Stimulated activated CD8-positive, alpha-beta memory T cell treated with anti-CD3 and anti-CD28 coated beads, Interleukin-7, amount 100 ng/mL, for 4 hours (primary cell): ENCODE measurements at regions not wholly inside any gene's neighbourhood (a gene's known extent, or its start where the extent isn't known, plus 50 kb on each side); places are given as distances from the start of the nearest gene placed in this dataset.
A peak's percentile ranks its signal among the peaks of the same experiment; 100 is the strongest.
"Not testable (repeated sequence)": the region's sequence is repeated elsewhere in the genome, so short reads cannot be mapped to it uniquely, and the experiment has no call there.

Source experiments
- DNase-seq, 2 donors: peaks; one replicate each; pipeline ENCODE4 v3.0.0-alpha.2; 2020; ENCODE audit warnings: low read depth in 2 of 2

- DNase-seq = no peak
Measured at GRCh38 chr22:22946131-22946530, 58.5 kb downstream of the IGLL5 start.

- DNase-seq = no peak
Measured at GRCh38 chr22:22948651-22949571, 61.3 kb downstream of the IGLL5 start.

GRCh38 chr22:22949953-22950352, 62.3 kb downstream of the IGLL5 start:
- no peak for DNase-seq

- DNase-seq = no peak
Measured at GRCh38 chr22:22951035-22951434, 63.4 kb downstream of the IGLL5 start.

- DNase-seq = no peak
Measured at GRCh38 chr22:22952531-22953280, 65.1 kb downstream of the IGLL5 start.

GRCh38 chr22:22953791-22954190, 66.2 kb downstream of the IGLL5 start:
- no peak for DNase-seq

- DNase-seq = no peak
Measured at GRCh38 chr22:22954656-22955055, 67.0 kb downstream of the IGLL5 start.

GRCh38 chr22:22955276-22955798, 67.7 kb downstream of the IGLL5 start:
- DNase-seq = no peak

GRCh38 chr22:22955866-22956535, 68.4 kb downstream of the IGLL5 start:
- peak; percentile 35 to 53 for DNase-seq

GRCh38 chr22:22957090-22957489, 69.5 kb downstream of the IGLL5 start:
- DNase-seq = no peak

GRCh38 chr22:22958621-22959020, 71.0 kb downstream of the IGLL5 start:
- no peak for DNase-seq

GRCh38 chr22:22959147-22959827, 71.7 kb downstream of the IGLL5 start:
- peak; percentile 52 to 57 for DNase-seq

GRCh38 chr22:22960307-22960706, 72.7 kb downstream of the IGLL5 start:
- DNase-seq = no peak

- DNase-seq = no peak
Measured at GRCh38 chr22:22961574-22961973, 74.0 kb downstream of the IGLL5 start.

GRCh38 chr22:22968366-22968765, 80.8 kb downstream of the IGLL5 start:
- no peak for DNase-seq

- DNase-seq = not testable (repeated sequence)
Measured at GRCh38 chr22:22972605-22973004, 85.0 kb downstream of the IGLL5 start.

GRCh38 chr22:22973336-22973735, 85.7 kb downstream of the IGLL5 start:
- no peak for DNase-seq

- DNase-seq = no peak
Measured at GRCh38 chr22:22974156-22974555, 86.5 kb downstream of the IGLL5 start.

GRCh38 chr22:22974795-22975580, 87.4 kb downstream of the IGLL5 start:
- no peak for DNase-seq

GRCh38 chr22:22976033-22976922, 88.7 kb downstream of the IGLL5 start:
- no peak for DNase-seq
